Motor neuron (in vitro differentiated cells): ENCODE measurements at regions not wholly inside any gene's neighbourhood (a gene's known extent, or its start where the extent isn't known, plus 50 kb on each side); places are given as distances from the start of the nearest gene placed in this dataset.
A peak's percentile ranks its signal among the peaks of the same experiment; 100 is the strongest.

Experiments
- ATAC-seq, 8 experiments: fragments of 200-7000 bp; cut with Tn5 transposase; replicated peaks in 6 of 8; 2 replicates each; pipeline ENCODE4 v1.8.0; 2021; ENCODE audit warnings: mild to moderate bottlenecking in 8 of 8, moderate library complexity in 8 of 8
- H3K27ac ChIP-seq, 2 donors: fragments of 250-450 bp; sonication (Bioruptor Pico); 2 replicates each; pipeline ENCODE4 v1.9.0; 2021; ENCODE audit warnings: antibody characterized with exemption in 2 of 2, mild to moderate bottlenecking in 2 of 2, moderate library complexity in 1 of 2
- H3K4me1 ChIP-seq, 2 donors: fragments of 250-450 bp; sonication (Bioruptor Pico); replicated peaks in 1 of 2; 2 replicates each; pipeline ENCODE4 v1.6.1; 2021; ENCODE audit warnings: antibody characterized with exemption in 2 of 2, mild to moderate bottlenecking in 2 of 2, moderate library complexity in 1 of 2
- H3K4me3 ChIP-seq, 5 donors: fragments of 250-450 bp; sonication (Bioruptor Pico); 2 replicates each; pipeline ENCODE4 v1.9.0; 2021; ENCODE audit warnings: antibody characterized with exemption in 5 of 5, mild to moderate bottlenecking in 5 of 5, moderate library complexity in 4 of 5
- WGBS, 10 experiments: fragments of 450-650 bp; shearing (Covaris generic); methylation state at CpG; one replicate each; pipeline ENCODE4 v1.0.0; 2022; 5-methylcytosine and 5-hydroxymethylcytosine counted together
- in situ Hi-C, 9 experiments: fragments of 400-800 bp; cut with MboI; loops; one replicate each; pipeline ENCODE4 v1.15.0; 2021; ENCODE audit warnings: low sequenced_read_pairs in 9 of 9, low pct_unique_long_range_greater_than_20kb in 2 of 9; ENCODE audit not compliant: unreplicated experiment in 9 of 9

- Histone ChIP-seq H3K27ac (no peak overlapping the region), H3K4me3 (no peak overlapping the region), H3K4me1 (no peaks in the 10 kb centered on the region)
- WGBS, 10 experiments: 15 to 100% (median 43%) methylated on average over 2 to 6 of the region's 12 CpGs; no CpG with 5 or more reads in 3 of the 10 experiments
- in situ Hi-C loops: no loop called here
- ATAC-seq: peak in 7 of 8 experiments; percentile 17 to 98 (median 80)
Measured at GRCh38 chr15:100759698-100760356, 119.8 kb upstream of the ALDH1A3 start.

DNA sequence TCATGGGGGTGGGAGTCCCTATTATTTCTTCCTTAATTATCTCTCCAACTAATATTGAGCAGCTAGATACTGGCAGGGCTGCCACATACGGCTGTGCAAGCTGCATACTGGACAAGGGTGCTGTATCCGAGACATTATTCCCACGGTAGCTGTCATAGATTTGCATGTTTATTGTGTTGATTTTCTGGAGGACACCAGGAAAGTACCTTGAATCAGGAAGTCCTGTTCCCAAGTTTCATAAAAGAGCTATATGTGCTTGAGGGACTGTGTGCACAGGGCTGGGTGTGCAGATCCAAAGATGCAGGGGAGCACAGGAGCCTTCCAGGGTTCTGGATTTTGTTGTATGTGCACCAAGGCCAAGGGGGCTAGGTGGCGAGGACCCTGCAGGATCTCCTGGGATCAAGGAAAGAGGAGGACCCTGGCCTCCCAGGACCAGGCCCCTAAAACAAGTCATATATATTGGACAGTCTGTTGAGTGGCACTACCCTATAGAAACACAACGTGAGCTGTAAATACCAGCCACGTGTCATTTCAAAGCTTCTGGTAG lies 119.2 kb upstream of the ALDH1A3 start:
- WGBS, 10 experiments: 40 to 94% (median 83%) methylated on average over 1 to 6 of the region's 6 CpGs; no CpG with 5 or more reads in 4 of the 10 experiments
- Histone ChIP-seq H3K4me3 (no peak overlapping the region), H3K27ac (no peak overlapping the region), H3K4me1 (no peaks in the 10 kb centered on the region)
- in situ Hi-C loops: no loop called here
- no peak for ATAC-seq

DNA sequence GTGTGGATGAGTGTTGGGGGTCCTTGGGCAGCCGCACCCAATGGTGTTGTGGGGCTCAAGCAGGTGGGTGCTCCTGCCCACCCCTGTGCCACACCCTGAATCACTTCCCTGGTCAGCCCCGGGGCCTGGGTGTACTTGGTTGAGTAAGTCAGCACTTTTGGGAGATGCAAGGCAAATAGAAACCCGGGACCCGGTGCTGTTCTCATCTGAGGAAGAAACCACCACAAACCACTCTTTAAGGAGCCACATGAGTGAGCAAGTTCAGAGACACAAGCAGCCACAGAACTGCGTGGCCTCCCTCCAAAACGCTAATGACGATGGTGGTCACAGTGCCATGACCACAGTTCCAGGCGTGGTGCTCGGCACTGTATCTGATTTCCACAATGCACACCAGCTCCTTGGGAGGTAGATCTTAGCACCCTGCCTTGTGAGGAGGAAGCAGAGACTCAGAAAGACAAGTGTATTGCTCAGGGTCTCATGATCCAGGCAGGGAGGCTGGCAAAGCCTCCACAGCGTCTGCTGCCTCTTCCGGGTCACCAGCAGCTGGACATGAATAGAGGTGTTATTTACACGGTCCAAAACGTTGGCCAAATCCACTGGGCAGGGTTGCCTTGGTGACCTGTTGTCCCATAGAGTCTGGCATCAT lies 118.2 kb upstream of the ALDH1A3 start:
- ATAC-seq: no peak
- Histone ChIP-seq H3K27ac (no peak overlapping the region), H3K4me1 (no peaks in the 10 kb centered on the region), H3K4me3 (no peak overlapping the region)
- in situ Hi-C loops: no loop called here
- WGBS, 10 experiments: 37 to 94% (median 77%) methylated on average over 1 to 11 of the region's 13 CpGs; no CpG with 5 or more reads in 3 of the 10 experiments

DNA sequence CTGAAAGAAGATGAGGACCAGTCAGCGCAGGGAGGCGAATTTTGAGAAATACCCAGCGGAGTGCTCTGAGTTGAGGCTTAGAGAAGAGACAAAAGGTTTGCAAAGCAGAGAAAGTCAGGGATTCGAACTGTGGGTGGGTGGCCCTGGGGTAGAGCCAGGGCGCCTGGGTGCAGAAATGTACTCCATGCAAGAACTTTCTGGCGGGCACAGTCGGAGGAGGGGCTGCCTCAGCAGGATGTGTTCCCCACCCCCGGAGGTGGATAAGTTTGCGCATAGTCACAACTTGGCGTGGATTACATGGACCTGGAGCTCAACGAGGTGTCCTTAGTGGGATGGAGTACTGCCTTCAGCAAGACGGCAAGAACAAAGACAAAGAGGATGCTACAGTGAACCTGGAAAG lies 117.3 kb upstream of the ALDH1A3 start:
- H3K4me3 ChIP-seq: no peak overlapping the region
- H3K4me1 ChIP-seq: no peaks in the 10 kb centered on the region
- no peak overlapping the region for H3K27ac ChIP-seq
- in situ Hi-C loops: no loop called here
- no peak for ATAC-seq
- 50 to 100% (median 65%) methylated on average over 2 to 12 of the region's 12 CpGs for WGBS, 10 experiments

DNA sequence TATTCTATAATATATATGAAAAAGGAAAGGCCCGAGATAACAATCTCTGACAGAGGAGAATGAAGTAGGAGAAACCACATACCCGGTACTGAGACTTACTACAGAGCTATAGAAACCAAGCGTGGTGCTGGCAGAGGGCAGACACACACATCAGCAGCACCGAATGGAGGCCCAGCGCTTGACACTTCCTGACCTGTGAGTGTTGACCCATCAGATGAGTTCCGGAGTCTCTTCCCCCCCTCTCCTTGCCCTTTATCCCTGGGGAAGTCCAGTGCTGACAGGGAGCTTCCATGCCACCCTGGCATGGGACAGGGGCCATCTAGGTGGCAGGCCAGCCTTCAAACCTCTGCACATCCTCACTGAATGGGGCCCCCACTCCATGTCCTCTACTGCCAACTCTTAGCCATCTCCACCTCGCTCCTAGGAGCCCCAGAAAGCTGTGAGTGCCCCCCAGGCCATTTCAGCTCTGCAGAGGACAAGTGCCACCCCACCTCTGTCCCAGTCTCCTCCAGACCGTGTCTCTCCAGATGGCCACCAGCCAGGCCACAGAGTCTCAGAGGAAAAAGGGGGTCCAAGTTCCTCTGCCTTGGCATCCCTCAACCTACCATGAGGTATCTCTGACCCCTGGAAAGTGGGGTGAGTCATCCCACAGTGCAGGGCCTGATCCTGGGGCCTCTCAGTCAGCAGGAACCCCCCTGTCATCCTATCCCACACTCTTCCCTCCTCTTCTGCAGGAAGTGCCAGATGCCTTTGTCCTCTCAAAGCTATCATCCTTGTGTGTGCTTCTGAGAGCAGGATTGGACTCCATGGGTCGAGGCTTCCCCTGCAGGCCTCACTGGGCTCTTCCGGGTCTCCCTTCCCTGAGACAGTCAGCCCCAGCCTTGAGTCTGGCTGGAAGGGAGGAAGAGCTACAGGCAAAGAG lies 116.5 kb upstream of the ALDH1A3 start:
- no peaks in the 10 kb centered on the region for H3K4me1 ChIP-seq
- H3K27ac ChIP-seq: no peak overlapping the region
- WGBS, 10 experiments: 33 to 93% (median 70%) methylated on average over 1 to 4 of the region's 10 CpGs; no CpG with 5 or more reads in 4 of the 10 experiments
- ATAC-seq: no peak
- in situ Hi-C loops: no loop called here
- H3K4me3 ChIP-seq: no peak overlapping the region

DNA sequence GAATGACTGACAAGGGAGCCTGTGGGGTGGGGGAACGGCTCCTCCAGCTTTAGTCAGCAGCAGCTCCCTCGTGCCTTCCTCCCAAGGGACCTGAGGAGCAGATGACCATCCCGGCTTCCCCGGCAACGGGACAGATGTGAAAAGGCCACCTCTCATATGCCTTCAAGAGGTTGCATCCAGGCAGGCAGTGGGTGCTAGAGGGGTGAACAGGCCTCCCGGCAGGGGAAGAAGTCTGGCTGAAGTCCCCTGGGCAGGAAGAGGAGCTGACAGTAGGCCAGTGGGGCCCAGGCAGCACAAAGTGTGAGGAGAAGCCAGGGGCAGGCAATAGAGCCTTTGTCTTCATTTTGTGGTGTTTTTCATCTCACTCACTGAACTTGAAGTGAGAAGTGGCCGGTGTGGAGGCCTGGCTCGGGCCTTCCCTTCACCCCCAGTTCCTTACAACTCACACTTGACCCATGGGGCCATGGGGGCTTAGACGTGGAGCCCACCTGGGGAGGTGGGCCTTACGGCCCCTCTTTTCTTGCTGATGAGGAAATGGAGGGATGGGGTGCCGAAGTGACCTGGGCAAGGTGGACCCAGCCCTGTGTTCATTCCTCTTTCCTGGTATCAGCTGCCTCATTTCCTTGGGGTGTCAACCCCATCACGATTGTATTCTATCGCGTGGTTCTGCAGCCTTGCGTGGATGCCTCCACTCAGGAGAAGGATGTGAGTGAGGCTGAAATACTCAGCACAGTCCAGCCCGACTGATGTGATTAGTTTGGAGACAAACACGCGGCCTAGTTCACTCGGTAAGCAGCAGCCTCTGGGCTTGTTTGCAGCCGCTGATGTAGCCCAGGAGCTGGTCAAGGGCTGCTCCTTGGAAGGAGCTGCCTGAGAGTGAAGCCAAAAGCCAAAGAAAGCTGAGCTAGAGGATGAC lies 115.5 kb upstream of the ALDH1A3 start:
- in situ Hi-C loops: no loop called here
- no peaks in the 10 kb centered on the region for H3K4me1 ChIP-seq
- ATAC-seq: no peak
- no peak overlapping the region for H3K4me3 ChIP-seq
- 46 to 100% (median 87%) methylated on average over 1 to 7 of the region's 20 CpGs; no CpG with 5 or more reads in 2 of the 10 experiments for WGBS, 10 experiments
- no peak overlapping the region for H3K27ac ChIP-seq

GRCh38 chr15:100764778-100765466 lies 114.7 kb upstream of the ALDH1A3 start:
- ATAC-seq: peak in 2 of 8 experiments; percentile 19 to 35
- in situ Hi-C loops: no loop called here
- 67 to 100% (median 79%) methylated on average over 1 to 6 of the region's 9 CpGs; no CpG with 5 or more reads in 3 of the 10 experiments for WGBS, 10 experiments
- Histone ChIP-seq H3K27ac (no peak overlapping the region), H3K4me3 (no peak overlapping the region), H3K4me1 (no peaks in the 10 kb centered on the region)

DNA sequence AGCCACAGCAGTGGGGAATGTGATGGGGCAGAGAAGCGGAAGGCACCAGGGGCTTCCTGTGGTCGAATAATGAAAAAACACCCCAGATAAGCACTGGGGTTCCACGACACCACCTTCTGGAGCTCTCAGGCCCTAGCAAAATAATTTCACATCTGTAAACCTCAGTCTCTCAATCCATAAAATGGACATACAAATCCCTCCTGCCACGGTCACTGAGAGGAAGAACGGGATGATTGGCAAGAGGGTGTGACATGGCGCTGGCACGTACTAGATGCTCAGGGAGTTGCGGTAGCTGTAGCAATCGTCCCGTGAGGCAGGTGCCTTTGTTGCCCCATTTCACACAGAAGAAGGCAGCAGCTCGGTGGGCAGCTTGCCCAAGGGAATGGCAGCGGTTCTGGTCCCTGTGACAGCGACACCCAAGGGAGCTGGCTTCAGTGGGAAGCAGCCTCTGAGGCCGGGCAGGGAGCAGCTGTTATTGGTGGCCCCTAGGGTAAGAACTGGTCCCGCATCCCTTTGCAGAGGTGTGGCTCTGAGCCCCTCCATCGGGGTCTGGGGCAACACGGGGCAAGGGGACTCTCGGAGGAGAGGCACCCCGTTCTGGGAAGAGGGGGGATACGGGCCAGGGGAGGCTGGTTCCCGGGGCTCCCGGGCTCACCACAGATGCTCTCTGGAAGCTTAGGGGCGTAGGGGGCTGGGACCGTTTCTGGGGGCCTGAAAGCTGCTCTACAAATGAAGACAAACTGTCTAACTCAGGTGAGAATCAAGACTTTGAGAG lies 114.0 kb upstream of the ALDH1A3 start:
- WGBS, 10 experiments: 56 to 90% (median 84%) methylated on average over 3 to 6 of the region's 24 CpGs; no CpG with 5 or more reads in 6 of the 10 experiments
- no peaks in the 10 kb centered on the region for H3K4me1 ChIP-seq
- no peak overlapping the region for H3K27ac ChIP-seq
- ATAC-seq: no peak
- H3K4me3 ChIP-seq: no peak overlapping the region
- in situ Hi-C loops: no loop called here

DNA sequence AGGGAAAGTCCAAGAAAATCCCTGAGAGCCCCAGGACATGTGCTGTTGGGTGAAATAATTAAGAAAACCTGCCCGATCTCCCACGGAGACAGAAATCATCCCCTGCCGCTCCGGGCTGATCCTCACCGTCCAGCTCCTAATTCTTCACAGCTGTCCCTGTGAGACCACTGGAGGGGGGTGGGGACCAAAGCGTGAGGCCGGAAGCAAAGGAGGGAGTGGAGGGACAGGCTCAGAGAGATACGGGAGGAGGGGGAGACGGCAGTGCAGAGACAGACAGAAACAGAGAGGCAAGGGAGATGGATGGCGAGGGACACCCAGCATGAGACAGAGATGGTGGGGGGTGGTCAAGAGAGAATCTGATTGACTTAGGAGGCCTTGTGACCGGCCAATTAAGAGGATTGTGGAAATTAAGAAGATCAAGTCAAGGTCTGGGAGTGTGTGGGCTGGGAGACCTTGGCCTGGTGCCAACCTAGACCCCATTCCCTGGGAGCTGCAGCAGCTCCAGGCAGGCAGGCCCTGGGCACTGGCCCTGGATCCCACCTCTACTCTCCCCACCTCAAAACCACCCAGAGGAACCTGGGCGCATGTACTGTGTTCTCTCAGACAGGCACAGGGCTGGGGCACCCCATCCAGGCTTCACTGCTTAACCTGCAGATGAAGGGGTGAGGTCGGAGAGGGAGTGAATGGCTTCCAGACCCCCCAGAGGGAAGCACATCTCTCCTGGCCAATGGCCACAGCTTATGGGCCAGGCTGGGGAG lies 113.2 kb upstream of the ALDH1A3 start:
- Histone ChIP-seq H3K4me3 (no peak overlapping the region), H3K4me1 (no peaks in the 10 kb centered on the region), H3K27ac (no peak overlapping the region)
- ATAC-seq: no peak
- in situ Hi-C loops: no loop called here
- 20 to 86% (median 59%) methylated on average over 1 to 5 of the region's 13 CpGs; no CpG with 5 or more reads in 5 of the 10 experiments for WGBS, 10 experiments

DNA sequence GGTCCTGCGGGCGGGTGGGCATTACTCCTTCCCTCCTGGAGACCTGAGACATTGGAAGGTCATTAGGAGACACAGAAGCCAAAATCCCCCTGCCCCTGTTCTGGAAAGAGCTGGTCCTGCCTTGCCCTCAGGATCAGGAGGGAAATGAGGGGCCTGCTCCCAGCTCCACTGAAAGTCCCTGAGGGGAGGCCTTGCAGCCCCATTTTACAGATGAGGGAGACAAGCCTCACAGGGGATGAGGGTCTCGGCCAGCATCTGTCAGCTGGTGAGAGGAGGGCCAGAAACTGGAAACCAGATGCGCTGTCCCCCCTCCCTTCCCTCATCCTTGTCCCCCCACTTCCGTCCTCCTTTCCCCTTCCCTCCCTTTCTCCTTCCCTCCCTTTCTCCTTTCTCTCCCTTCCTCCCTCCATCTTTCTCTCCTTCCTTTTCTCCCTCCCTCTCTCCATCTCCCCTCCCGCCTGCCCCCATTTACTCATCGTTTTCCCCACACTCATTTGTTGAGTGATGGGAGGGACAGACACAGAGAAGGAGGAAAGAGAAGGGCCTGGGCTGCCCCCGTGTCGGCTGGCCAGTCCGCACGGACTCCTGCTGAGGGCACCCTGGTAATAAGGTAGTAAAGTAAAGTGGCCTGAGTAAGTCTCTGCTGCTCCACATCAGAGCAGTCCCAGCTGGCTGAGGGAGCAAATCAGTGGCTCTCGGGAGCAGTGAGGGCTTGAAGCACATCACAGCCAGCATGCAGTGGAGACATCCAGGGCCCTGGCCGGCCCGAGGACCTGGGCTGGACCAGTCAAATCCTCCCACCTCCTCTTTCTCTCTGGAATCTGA lies 112.4 kb upstream of the ALDH1A3 start:
- 60% methylated on average over 2 of the region's 14 CpGs; no CpG with 5 or more reads in 9 of the 10 experiments for WGBS, 10 experiments
- H3K4me1 ChIP-seq: no peaks in the 10 kb centered on the region
- in situ Hi-C loops: no loop called here
- ATAC-seq: no peak
- H3K4me3 ChIP-seq: no peak overlapping the region
- H3K27ac ChIP-seq: no peak overlapping the region
